Neural cell (in vitro differentiated cells): ENCODE measurements at regions not wholly inside any gene's neighbourhood (a gene's known extent, or its start where the extent isn't known, plus 50 kb on each side); places are given as distances from the start of the nearest gene placed in this dataset.

ENCODE experiments used
- H2AFZ ChIP-seq: fragments of 200-600, 300-800 bp; sonication (generic), shearing (Covaris generic); 2 replicates; pipeline ENCODE4 v1.6.0; 2014; ENCODE audit warnings: low read depth, mild to moderate bottlenecking, antibody characterized with exemption, low read length, moderate library complexity
- H3F3A ChIP-seq: fragments of 200-600 bp; shearing (Covaris generic); 2 replicates; pipeline ENCODE4 v1.6.1; 2016; ENCODE audit warnings: mild to moderate bottlenecking, moderate library complexity, mixed read lengths, antibody characterized with exemption, low read length; ENCODE audit not compliant: insufficient read depth, poor library complexity, severe bottlenecking
- H3K27ac ChIP-seq: fragments of 200-600, 300-800 bp; sonication (generic), shearing (Covaris generic); 2 replicates; pipeline ENCODE4 v1.5.1; 2014; ENCODE audit warnings: mild to moderate bottlenecking, low read length, moderate library complexity
- H3K27me3 ChIP-seq: fragments of 300-800, 200-600 bp; sonication (generic), shearing (Covaris generic); 2 replicates; pipeline ENCODE4 v1.6.0; 2014; ENCODE audit warnings: mild to moderate bottlenecking, low read depth, low read length, moderate library complexity; ENCODE audit not compliant: insufficient read depth
- H3K36me3 ChIP-seq: fragments of 300-800, 200-600 bp; sonication (generic), shearing (Covaris generic); 2 replicates; pipeline ENCODE4 v1.5.1; 2014; ENCODE audit warnings: mild to moderate bottlenecking, antibody characterized with exemption, low read length, moderate library complexity; ENCODE audit not compliant: insufficient read depth
- H3K4me2 ChIP-seq: fragments of 300-800, 200-600 bp; sonication (generic), shearing (Covaris generic); 2 replicates; pipeline ENCODE4 v1.6.0; 2014; ENCODE audit warnings: mild to moderate bottlenecking, low read length
- H3K4me3 ChIP-seq: fragments of 300-800, 200-600 bp; sonication (generic), shearing (Covaris generic); 2 replicates; pipeline ENCODE4 v1.5.1; 2014; ENCODE audit warnings: mild to moderate bottlenecking, low read length, moderate library complexity
- H3K79me2 ChIP-seq: fragments of 200-600 bp; shearing (Covaris generic); replicated peaks from 2 replicates; pipeline ENCODE4 v1.6.0; 2014; ENCODE audit warnings: mild to moderate bottlenecking, low read length, moderate library complexity; ENCODE audit not compliant: insufficient read depth
- H3K9ac ChIP-seq: fragments of 300-800, 200-600 bp; sonication (generic), shearing (Covaris generic); 2 replicates; pipeline ENCODE4 v1.6.1; 2016; ENCODE audit warnings: mild to moderate bottlenecking, low read length, mixed read lengths
- H3K9me2 ChIP-seq: fragments of 200-600 bp; shearing (Covaris generic); 2 replicates; pipeline ENCODE4 v1.6.1; 2016; ENCODE audit warnings: mild to moderate bottlenecking, low read length, mixed read lengths; ENCODE audit not compliant: insufficient read depth
- H3K9me3 ChIP-seq: fragments of 200-600, 300-800 bp; sonication (generic), shearing (Covaris generic); 2 replicates; pipeline ENCODE4 v1.6.1; 2016; ENCODE audit warnings: mild to moderate bottlenecking, mixed run types, low read length, moderate library complexity, mixed read lengths
- H4K20me1 ChIP-seq: fragments of 200-600 bp; shearing (Covaris generic); 2 replicates; pipeline ENCODE4 v1.6.1; 2016; ENCODE audit warnings: mild to moderate bottlenecking, mixed run types; ENCODE audit not compliant: insufficient read depth
- EP300 ChIP-seq: fragments of 450-650 bp; conservative IDR thresholded peaks from 2 replicates; pipeline ENCODE4 v1.6.1; 2014; ENCODE audit warnings: antibody characterized with exemption, mild to moderate bottlenecking, moderate library complexity; ENCODE audit not compliant: poor library complexity, severe bottlenecking
- EZH2 ChIP-seq: fragments of 200-600, 300-800 bp; shearing (Covaris generic), sonication (generic); IDR thresholded peaks from 2 replicates; pipeline ENCODE4 v1.6.1; 2014; ENCODE audit warnings: antibody characterized with exemption, low read length, borderline replicate concordance, mild to moderate bottlenecking; ENCODE audit not compliant: insufficient read depth, poor library complexity, severe bottlenecking
- MXI1 ChIP-seq: fragments of 450-650 bp; conservative IDR thresholded peaks from 2 replicates; pipeline ENCODE4 v1.6.1; 2014; ENCODE audit warnings: antibody characterized with exemption, mild to moderate bottlenecking; ENCODE audit not compliant: poor library complexity, severe bottlenecking
- POLR2AphosphoS5 ChIP-seq: IDR thresholded peaks from 2 replicates; pipeline ENCODE4 v1.6.1; 2012
- RAD21 ChIP-seq: fragments of 450-650 bp; conservative IDR thresholded peaks from 2 replicates; pipeline ENCODE4 v1.6.1; 2014; ENCODE audit warnings: antibody characterized with exemption, mild to moderate bottlenecking, moderate library complexity
- REST ChIP-seq: IDR thresholded peaks from 2 replicates; pipeline ENCODE4 v1.6.1; 2012; ENCODE audit warnings: borderline replicate concordance
- SMC3 ChIP-seq: fragments of 450-650 bp; conservative IDR thresholded peaks from 2 replicates; pipeline ENCODE4 v1.6.1; 2014; ENCODE audit warnings: antibody characterized with exemption, mild to moderate bottlenecking, moderate library complexity; ENCODE audit not compliant: poor library complexity
- TAF1 ChIP-seq: IDR thresholded peaks from 2 replicates; pipeline ENCODE4 v1.6.1; 2012; ENCODE audit warnings: low read depth
- TF ChIP-seq, protein P1 (sequence below): fragments of 450-650 bp; IDR thresholded peaks from 2 replicates; pipeline ENCODE4 v1.5.1; 2014; ENCODE audit warnings: antibody characterized with exemption, mild to moderate bottlenecking, moderate library complexity; ENCODE audit not compliant: poor library complexity, severe bottlenecking

DNA sequence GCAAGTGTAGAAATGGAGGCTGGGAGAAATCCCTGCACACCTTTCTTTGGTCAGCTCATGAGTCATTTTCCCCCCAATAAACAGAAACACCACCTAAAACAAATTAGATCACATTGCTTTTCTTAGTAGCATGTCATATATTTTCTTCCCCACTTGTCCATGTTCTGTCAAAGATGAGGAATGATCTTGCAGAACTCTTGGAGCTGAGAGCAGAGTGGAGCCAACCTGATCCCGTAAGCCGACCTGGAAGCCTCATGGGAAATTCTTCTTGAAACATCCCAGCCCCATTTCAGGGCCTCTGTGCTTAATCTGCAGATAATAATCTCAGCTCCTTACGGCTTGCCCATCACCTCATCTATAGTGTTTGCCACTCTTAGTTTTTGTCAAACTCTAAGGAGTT is 284.6 kb upstream of the ELAC2 start:
- H3K27ac ChIP-seq = no peak overlapping the region
- no peak for TF ChIP-seq RAD21
- TF ChIP-seq SMC3 = no peak
- TF ChIP-seq POLR2AphosphoS5 = no peak
- no peak for TF ChIP-seq EZH2
- no peak for TF ChIP-seq EP300
- no peak for TF ChIP-seq REST
- no peak for TF ChIP-seq TAF1
- TF ChIP-seq, protein P1, sequence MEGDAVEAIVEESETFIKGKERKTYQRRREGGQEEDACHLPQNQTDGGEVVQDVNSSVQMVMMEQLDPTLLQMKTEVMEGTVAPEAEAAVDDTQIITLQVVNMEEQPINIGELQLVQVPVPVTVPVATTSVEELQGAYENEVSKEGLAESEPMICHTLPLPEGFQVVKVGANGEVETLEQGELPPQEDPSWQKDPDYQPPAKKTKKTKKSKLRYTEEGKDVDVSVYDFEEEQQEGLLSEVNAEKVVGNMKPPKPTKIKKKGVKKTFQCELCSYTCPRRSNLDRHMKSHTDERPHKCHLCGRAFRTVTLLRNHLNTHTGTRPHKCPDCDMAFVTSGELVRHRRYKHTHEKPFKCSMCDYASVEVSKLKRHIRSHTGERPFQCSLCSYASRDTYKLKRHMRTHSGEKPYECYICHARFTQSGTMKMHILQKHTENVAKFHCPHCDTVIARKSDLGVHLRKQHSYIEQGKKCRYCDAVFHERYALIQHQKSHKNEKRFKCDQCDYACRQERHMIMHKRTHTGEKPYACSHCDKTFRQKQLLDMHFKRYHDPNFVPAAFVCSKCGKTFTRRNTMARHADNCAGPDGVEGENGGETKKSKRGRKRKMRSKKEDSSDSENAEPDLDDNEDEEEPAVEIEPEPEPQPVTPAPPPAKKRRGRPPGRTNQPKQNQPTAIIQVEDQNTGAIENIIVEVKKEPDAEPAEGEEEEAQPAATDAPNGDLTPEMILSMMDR = no peak
- no peak for TF ChIP-seq MXI1
- no peaks in the 10 kb centered on the region for H3F3A ChIP-seq
- H3K27me3 ChIP-seq = no peaks in the 10 kb centered on the region
- H4K20me1 ChIP-seq = no peaks in the 10 kb centered on the region
- H3K9me2 ChIP-seq = no peaks in the 10 kb centered on the region
- H3K4me3 ChIP-seq = no peak overlapping the region
- H3K9ac ChIP-seq = no peak overlapping the region
- no peak overlapping the region for H2AFZ ChIP-seq
- no peaks in the 10 kb centered on the region for H3K79me2 ChIP-seq
- H3K9me3 ChIP-seq = no peaks in the 10 kb centered on the region
- H3K36me3 ChIP-seq = no peaks in the 10 kb centered on the region
- H3K4me2 ChIP-seq = no peak overlapping the region

GRCh38 chr17:13297183-13297582 is 279.4 kb upstream of the ELAC2 start:
- Histone ChIP-seq H4K20me1 (no peaks in the 10 kb centered on the region), H3K4me2 (no peak overlapping the region), H3K79me2 (no peaks in the 10 kb centered on the region), H3F3A (no peaks in the 10 kb centered on the region), H3K9me2 (no peaks in the 10 kb centered on the region), H3K27ac (no peak overlapping the region), H3K9me3 (no peaks in the 10 kb centered on the region), H3K4me3 (no peak overlapping the region), H2AFZ (no peak overlapping the region), H3K9ac (no peak overlapping the region), H3K27me3 (no peaks in the 10 kb centered on the region), H3K36me3 (no peaks in the 10 kb centered on the region)
- no peak for TF ChIP-seq EP300
- no peak for TF ChIP-seq TAF1
- TF ChIP-seq MXI1 = no peak
- no peak for TF ChIP-seq RAD21
- no peak for TF ChIP-seq SMC3
- no peak for TF ChIP-seq POLR2AphosphoS5
- no peak for TF ChIP-seq REST
- TF ChIP-seq, protein P1 = no peak
- no peak for TF ChIP-seq EZH2
